PC-9 (cell line): ENCODE measurements at regions not wholly inside any gene's neighbourhood (a gene's known extent, or its start where the extent isn't known, plus 50 kb on each side); places are given as distances from the start of the nearest gene placed in this dataset.

Source experiments
- CTCF ChIP-seq: fragments of 200-600 bp; sonication (generic); conservative IDR thresholded peaks from 2 replicates; pipeline ENCODE4 v1.6.1; 2017; ENCODE audit warnings: mixed run types, antibody characterized with exemption, mild to moderate bottlenecking, moderate library complexity
- EZH2 ChIP-seq: fragments of 200-600 bp; sonication (generic); IDR thresholded peaks from 2 replicates; pipeline ENCODE4 v1.8.0; 2017; ENCODE audit warnings: antibody characterized with exemption, low read depth

- TF ChIP-seq CTCF (no peak), EZH2 (no peak)
These were observed 685.9 kb upstream of the CDH10 start for GRCh38 chr5:25330721-25331120.
